ENCODE measurements at regions not wholly inside any gene's neighbourhood (a gene's known extent, or its start where the extent isn't known, plus 50 kb on each side); places are given as distances from the start of the nearest gene placed in this dataset.
"Not testable (repeated sequence)": the region's sequence is repeated elsewhere in the genome, so short reads cannot be mapped to it uniquely, and the experiment has no call there.

DNA sequence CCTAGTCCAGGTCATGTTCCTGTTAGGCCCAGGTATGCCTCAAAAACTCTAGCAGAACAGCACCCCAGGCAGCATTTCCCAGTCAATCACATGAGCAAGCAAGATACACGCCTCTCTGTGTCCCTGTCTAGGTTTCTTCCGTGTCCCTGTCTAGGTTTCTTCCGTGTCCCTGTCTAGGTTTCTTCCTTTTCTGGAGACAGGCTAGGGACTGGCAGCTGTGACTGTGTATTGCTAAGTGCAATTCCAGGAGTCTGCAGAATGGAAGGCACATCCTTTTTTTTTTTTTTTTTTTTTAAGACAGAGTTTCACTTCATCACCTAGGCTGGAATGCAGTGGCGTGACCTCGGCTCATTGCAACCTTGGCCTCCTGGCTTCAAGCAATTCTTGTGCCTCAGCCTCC lies 77.6 kb downstream of the SETD4 start:
- intact Hi-C loops (cut with micrococcal nuclease), result no loop called here
- ATAC-seq, result no peak
- no peak for DNase-seq

DNA sequence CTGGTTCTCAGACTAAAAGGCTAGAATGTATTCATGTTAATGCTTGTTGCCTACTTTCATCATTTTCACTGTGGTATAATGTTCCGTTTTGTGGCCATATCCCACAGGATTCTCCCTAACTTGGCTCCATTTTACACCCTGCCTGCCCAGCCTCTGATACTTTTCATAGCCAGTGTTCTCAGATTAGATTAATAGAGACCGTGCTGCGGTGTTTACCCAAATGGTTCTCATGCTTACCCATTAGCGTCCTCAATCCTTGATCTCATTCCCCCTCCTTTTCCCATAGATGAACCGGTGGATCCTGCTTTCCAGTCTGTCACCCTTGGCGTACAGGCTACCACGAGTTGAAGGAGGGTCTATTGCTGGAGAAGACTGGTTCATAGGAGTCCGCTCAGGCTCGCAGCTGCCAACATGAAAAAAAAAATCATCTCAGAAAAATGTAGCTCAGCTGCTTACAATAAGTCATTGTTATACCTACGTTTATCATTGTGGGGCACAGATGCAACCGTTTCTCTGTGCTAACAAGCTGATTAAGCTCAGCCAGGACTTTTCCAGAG lies 78.7 kb downstream of the SETD4 start:
- DNase-seq (no peak), ATAC-seq (no peak)
- intact Hi-C loops (cut with micrococcal nuclease), result no loop called here

DNA sequence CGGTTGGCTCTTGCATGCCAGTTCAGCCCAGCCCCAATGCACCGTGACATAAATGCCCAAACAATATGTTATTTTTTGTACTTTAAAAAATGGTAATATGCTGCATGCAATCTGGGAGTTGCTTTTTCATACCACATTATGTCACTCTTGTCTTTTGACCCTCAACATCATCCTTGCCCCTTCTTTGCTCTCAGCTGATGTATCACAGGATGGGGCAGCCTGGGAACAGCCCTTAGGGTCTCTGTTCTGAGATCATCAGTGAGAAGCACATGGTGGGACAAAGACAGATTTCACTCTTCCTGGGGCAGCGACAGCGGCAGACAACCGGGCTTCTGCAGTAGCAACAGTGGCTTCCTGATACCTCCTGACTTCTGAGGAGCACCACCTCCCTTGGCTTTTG lies 79.5 kb downstream of the SETD4 start:
- no peak for DNase-seq
- no peak for ATAC-seq
- intact Hi-C loops (cut with micrococcal nuclease), result no loop called here

DNA sequence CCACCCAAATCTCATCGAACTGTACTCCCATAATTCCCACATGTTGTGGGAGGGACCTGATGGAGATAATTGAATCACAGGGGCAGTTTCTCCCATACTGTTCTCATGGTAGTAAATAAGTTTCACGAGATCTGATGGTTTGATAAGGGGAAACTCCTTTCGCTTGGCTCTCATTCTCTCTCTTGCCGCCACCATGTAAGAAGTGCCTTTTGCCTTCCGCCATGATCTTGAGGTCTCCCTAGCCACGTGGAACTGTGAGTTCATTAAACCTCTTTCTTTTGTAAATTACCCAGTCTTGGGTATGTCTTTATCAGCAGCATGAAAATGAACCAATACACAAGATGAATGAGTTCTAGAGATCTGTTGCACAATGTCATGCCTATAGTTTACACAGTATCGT lies 82.5 kb downstream of the SETD4 start:
- ATAC-seq; DNase-seq; intact Hi-C loops (cut with micrococcal nuclease): not testable (repeated sequence)

DNA sequence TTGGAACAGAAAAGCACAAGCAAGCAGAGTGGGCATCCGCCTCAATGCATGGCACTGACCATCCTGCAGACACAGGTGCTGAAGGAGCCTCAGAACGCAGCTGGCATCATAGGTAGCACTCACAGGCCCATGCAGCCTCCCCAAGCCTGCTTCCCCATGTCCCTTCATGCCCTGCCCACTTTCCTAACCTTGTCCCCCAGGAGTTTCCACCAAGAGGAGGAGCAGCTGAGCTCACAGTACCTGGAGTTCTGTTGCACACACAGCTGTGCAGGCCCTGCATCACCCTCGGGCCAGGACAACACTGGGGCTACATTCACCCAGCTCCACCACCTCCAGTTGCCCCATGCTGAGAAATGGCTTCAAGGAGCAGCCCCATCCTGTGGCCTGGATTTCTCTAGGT lies 83.4 kb downstream of the SETD4 start:
- intact Hi-C loops (cut with micrococcal nuclease), result no loop called here
- ATAC-seq, result no peak
- no peak for DNase-seq

DNA sequence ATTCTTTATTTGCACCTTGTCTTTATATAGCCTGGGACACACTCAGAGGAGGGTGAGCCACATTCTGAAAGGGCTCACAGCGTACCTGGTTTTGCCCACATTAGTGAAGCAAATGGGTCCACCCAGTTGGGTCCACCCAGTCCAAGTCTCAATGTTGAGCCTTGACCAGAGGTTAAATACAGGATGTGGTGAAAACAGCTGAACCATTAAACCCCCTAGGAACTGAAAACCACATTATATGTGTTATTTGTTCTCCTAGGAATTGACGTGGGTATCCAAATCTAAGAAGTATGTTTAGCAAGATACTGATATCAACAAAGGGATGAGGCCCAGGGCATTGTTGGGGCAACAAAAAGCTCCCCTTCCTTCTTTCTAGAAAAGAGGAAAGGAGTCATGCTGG lies 83.8 kb downstream of the SETD4 start:
- DNase-seq (no peak), ATAC-seq (no peak)
- intact Hi-C loops (cut with micrococcal nuclease), result no loop called here

DNA sequence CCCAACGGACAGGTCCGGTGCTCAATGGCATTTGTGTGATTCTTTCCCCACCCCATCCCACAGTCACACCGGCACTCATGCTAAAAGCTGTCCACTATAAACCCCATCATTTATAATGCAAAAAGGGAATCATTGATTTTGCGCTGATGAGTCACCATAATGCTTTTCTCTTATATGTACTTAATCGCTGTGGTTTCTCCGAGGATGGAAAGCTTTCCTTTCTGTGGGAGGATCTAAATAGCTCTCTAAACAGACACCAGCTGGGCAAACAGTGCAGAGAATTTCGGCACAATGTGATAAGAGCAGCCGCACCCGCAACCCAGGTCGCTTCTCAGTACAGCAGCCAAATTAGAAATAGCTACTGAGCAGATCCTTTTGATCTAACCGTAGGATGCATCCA lies 85.6 kb downstream of the SETD4 start:
- intact Hi-C loops (cut with micrococcal nuclease), result no loop called here
- ATAC-seq (no peak), DNase-seq (no peak)

DNA sequence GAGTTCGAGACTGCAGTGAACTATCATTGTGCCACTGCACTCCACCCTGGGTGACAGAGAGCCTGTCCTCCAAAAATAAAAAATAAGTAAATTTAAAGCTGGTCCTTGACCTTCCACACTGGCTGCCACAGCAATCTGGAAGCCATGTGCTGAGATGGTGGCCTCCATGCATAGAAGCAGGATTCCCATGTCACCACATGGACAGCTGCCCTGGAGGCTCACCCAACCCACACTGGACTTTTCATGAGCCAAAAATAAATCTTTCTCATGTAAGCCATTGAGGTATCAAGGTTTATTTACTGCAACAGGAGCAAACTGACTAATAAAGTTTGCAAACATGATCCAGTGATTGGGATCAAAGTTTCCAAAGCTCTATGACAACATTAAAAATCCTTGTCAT lies 88.5 kb downstream of the SETD4 start:
- intact Hi-C loops (cut with micrococcal nuclease), result no loop called here
- ATAC-seq (no peak), DNase-seq (no peak)

DNA sequence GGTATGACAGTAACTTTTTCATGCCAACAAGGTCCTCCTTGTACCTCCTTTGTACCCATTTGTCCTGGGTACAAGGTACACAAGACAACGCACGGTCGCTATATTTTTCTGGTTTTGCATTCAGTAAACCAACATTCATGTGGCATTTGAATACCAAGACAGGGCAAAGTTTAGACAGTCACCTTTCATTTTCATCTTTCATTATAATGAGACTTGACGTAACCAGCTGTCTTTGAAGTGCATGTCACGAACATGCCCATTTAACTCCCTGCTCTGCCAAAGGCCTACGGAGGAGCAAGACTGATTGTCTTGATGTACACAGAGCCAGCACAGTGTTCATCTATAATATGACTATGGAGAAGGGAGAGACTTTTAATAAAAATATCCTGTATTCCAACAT lies 91.0 kb downstream of the SETD4 start:
- intact Hi-C loops (cut with micrococcal nuclease), result no loop called here
- DNase-seq (no peak), ATAC-seq (no peak)

DNA sequence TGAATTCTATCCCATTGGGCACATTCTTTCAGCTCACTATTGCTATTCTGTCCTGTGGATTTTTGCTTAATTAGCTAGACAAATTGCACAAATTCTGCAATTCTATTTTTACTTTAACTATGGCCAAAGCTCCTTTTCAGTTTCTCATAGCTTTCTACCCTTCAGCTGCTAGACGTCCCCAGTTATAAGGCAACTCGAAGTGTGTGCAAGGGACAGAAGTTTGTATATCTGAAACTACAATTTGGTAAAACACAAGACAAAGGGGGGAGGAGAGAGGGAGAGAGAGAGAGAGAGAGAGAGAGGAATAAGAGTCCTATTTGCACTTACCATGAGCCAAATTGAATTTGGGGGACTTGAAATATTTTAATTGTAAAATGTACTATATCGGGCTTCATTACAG lies 91.8 kb downstream of the SETD4 start:
- ATAC-seq, result no peak
- no peak for DNase-seq
- intact Hi-C loops (cut with micrococcal nuclease), result no loop called here

DNA sequence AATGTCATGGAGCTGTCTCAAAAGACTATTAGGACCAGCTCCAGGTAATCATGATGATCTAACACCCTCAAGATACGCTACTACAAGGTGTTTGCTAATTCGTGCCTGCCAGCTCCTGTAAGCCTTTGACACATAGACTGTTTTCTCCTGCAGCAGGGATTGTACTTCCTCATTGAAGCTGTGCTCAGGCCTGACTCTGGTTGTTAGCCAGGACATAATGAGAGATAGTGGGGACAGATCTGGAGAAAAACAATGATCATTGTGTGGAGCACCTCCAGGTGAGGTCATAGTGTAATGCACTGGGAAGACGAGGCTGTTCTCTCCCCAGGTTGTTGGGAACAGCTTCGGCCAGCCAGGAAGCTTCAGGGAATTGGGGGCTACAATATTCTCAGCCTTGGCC lies 94.6 kb downstream of the SETD4 start:
- no peak for DNase-seq
- intact Hi-C loops (cut with micrococcal nuclease), result no loop called here
- no peak for ATAC-seq

DNA sequence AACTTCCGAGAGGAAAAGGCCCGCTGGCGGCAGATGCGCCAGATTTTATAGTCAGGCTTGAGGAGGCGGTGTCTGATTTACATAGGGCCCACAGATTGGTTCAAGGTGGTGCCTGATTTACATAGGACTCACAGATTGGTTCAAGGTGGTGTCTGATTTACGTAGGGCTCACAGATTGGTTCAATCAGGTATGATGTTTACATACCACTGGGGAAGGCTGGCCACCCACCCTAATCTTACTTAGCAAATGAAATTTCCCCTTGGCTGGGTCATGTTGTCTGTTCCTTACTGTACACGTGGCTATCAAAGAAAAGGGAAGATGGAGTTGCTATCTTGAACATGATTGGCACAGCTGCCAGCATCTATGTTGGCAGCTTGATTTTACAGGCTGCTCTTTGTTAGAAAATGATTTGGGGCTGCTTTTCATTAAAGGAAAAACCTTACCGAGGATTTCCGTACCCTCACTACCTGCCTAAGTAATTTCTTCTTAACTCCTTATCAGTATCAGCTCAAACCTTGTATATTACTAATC lies 96.3 kb downstream of the SETD4 start:
- ATAC-seq, result no peak
- intact Hi-C loops (cut with micrococcal nuclease), result no loop called here
- no peak for DNase-seq

DNA sequence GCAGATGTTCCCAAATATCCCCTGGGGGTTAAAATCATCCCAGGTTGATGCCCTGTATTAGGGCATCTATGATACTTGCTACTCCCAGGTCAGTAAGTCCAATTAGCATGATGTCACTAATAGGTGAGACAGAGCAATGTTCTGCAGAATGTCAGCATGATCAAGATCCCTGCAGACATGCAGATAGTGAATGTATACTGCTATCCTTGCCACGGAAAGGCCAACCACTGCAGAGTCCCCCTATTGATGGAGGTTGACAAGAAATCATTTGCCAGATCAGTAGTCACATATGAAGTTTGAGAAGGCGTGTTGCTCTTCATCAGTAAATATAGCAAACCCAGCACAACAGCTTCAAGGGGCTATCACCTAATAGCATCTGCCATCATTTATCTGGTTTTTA lies 97.4 kb downstream of the SETD4 start:
- intact Hi-C loops (cut with micrococcal nuclease), result no loop called here
- ATAC-seq (no peak), DNase-seq (no peak)

DNA sequence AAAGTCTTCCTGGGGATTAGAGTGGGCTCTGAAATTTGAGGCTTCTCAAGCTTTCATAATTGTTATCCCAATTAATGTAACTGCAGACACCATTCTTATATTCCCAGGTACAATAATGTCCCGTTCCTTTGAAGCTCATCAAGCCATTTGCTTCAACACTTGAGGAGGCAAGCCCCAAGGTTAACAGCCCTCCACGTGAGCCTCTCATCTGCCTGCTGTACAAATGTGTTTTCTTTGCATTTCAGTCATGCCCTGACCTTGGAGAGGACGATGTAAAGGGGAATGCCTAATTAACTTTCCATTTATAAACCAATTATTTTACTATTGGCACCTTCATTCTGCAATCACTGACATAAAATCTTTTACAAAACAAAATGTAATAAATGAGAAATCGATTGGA lies 106.3 kb downstream of the SETD4 start:
- intact Hi-C loops (cut with micrococcal nuclease), result no loop called here
- no peak for ATAC-seq

DNA sequence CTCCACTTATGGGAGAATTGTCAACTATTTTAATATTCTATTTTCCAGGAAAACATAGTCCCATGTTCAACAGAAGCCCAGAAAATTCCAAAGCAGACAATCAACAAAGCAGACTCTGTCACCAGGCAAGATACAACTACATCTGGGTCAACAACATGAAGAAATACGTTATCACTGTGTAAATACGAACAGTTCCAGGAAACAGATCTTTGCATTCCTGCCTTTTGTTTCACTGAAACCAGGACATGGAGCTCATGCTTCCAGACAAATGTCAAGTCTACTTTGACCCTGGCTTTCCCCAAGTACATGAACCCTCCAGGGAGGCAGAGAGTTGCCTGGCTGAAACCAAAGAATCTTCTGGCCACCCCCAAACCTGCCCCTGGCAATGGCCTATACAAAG lies 106.7 kb downstream of the SETD4 start:
- ATAC-seq, result no peak
- no peak for DNase-seq
- intact Hi-C loops (cut with micrococcal nuclease), result no loop called here

More for the DNA sequence above, 106.3 kb downstream of the SETD4 start:
- DNase-seq, result no peak

DNA sequence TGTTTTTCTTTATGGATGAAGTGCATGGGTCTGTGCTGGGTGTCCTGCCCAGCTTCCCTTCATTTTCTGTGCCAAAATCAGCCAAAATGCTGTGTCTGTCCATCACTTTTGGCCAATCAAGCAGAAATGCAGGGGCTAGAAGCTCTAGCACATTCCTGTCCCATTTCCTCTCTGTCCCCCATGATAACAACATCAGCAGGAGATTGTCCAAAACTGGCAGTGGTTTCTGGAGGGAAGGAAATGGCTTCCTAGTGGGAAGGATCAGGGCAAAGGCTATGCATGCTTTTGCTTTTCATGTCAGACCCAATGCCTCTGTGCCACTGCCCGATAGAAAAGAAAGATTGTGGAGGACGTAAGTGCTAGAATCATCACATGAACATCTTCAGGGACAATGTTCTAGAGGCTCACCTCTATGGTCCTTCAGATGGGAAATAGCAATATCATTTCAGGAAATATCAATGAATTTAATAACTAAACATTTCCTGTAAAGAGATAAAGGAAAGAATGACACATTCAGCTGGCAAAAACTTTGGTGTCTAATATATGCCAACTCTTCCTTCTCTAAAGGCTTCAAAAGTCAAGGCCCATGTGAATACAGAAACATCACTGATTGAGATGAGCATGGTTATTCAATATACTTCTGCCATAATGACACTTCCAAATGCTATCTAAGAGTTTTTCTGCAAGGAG lies 107.5 kb downstream of the SETD4 start:
- ATAC-seq, result no peak
- intact Hi-C loops (cut with micrococcal nuclease), result no loop called here
- no peak for DNase-seq

DNA sequence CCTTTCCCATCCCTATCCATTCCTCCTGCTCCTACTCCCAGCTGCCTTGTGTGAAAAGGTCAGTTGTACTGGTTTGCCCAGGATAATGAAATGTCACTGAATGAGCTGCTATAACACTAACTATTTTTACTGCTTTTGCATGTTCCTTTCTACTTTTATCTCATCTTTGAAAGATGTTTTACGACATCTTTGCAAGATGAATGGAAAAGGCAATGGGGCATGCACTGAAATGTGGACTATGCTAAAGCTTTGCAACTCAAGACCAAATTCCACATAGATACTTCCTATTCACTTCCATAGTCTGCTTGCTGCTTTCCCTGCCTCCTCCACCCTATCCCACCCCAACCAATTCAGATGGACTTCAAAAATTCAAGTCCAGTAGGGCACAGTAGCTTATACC lies 111.3 kb downstream of the SETD4 start:
- intact Hi-C loops (cut with micrococcal nuclease), result no loop called here
- DNase-seq, result no peak
- no peak for ATAC-seq

DNA sequence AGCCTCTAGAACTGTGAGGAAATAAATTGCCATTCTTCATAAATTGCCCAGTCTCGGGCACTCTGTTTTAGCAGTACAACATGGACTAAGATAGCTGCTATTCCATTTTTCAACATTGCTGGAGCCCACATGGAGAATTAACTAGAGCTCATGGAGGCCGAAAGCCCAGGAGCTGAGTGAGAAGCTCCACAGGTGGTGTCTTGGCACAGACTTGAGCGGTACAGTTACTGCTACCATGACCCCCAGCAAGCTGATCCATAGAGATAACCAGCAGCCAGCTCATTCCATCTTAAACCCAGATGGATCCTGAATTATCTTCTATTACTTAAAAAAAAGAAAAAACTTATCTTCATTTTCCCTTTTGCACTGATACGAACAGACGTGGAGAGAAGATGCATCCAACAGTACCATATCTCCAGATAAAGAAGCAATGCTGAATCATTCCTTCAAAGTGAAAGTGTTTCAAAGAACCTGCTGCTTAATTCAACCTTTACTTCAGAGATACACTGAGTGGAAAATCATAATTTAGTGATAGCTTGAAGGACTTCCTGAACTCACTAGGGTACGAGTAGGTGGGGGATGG lies 115.1 kb downstream of the SETD4 start:
- intact Hi-C loops (cut with micrococcal nuclease), result no loop called here
- ATAC-seq (no peak), DNase-seq (no peak)

DNA sequence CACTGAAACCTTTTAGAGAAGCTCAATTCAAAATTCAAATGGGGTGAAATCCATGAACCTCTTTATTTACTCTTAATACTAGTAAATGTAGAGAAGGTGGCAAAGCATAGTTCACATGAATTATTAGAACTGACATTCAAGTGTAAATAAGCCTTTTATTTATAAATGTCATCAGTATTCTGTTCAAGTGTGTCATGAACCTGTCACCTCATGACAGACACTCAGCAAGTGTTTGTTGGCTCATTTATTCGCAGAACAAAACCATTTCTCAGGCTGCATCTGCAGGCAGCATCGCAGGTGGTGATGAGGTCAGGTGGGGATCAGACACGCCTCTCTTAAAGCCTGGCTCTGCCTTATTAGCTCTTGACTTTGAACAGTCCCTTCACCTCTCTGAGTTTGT lies 116.6 kb downstream of the SETD4 start:
- DNase-seq (no peak), ATAC-seq (no peak)
- intact Hi-C loops (cut with micrococcal nuclease), result no loop called here

DNA sequence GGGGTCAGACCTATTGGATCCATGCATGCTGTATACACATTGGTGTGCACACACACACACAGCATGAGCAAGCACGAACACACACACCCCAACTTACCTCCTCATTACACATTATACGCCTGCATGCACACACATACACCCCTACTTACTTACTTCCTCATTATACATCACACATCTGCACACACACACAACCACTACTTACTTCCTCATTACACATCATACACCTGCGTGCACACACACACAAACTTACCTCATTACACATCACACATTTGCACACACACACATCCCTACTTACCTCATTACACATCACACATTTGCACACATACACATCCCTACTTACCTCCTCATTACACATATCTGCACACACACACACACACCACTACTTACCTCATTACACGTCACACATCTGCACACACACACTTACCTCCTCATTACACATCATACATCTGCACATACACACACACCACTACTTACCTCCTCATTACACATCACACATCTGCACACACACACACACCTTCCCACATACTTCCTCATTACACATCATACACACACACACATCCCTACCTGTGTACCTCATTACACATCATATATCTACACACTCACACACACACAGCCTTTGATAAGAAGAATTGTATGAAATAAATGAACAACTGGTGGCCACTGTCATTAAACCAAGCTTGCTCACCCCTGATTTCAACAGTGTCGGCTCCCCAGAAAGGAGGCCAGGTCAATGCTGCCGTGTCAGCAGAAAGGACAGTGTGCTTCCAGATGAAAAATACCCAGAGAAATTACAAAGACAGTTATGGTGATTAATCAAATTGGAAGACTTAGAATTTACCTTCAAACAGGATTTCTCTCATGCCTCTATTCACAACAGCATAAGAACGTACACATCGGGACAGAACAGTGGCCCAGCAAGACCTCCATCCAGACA lies 117.8 kb downstream of the SETD4 start:
- DNase-seq, result no peak
- no peak for ATAC-seq
- intact Hi-C loops (cut with micrococcal nuclease), result no loop called here
